Right lobe of liver (tissue), 4 donors: ENCODE measurements at regions not wholly inside any gene's neighbourhood (a gene's known extent, or its start where the extent isn't known, plus 50 kb on each side); places are given as distances from the start of the nearest gene placed in this dataset.

Source experiments
- POLR2A ChIP-seq: fragments of 450-650 bp; IDR thresholded peaks from one replicate; pipeline ENCODE4 v1.6.1; 2017; ENCODE audit warnings: antibody characterized with exemption, mild to moderate bottlenecking
- TF ChIP-seq, protein P1 (sequence below), 4 donors: fragments of 200-600 bp in 3 of 4; fragments of 450-650 bp in 1 of 4; IDR thresholded peaks; one replicate each; pipeline versions ENCODE4 v1.5.1 to v1.8.0; 2016 to 2022; ENCODE audit warnings: antibody characterized with exemption in 4 of 4, mild to moderate bottlenecking in 2 of 4
- donor health status: DM: no; HTN: no; CAD: no.
- donor health status: DM: no; HTN: no; CAD: no.
- donor health status: DM: no; HTN: yes; CAD: no.

- TF ChIP-seq, protein P1, sequence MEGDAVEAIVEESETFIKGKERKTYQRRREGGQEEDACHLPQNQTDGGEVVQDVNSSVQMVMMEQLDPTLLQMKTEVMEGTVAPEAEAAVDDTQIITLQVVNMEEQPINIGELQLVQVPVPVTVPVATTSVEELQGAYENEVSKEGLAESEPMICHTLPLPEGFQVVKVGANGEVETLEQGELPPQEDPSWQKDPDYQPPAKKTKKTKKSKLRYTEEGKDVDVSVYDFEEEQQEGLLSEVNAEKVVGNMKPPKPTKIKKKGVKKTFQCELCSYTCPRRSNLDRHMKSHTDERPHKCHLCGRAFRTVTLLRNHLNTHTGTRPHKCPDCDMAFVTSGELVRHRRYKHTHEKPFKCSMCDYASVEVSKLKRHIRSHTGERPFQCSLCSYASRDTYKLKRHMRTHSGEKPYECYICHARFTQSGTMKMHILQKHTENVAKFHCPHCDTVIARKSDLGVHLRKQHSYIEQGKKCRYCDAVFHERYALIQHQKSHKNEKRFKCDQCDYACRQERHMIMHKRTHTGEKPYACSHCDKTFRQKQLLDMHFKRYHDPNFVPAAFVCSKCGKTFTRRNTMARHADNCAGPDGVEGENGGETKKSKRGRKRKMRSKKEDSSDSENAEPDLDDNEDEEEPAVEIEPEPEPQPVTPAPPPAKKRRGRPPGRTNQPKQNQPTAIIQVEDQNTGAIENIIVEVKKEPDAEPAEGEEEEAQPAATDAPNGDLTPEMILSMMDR (IDR thresholded peaks at IDR 0.05), result no peak
- no peak for TF ChIP-seq POLR2A
These were observed 99.5 kb downstream of the MAFB start for GRCh38 chr20:40589581-40589980.
